ENCODE measurements at regions not wholly inside any gene's neighbourhood (a gene's known extent, or its start where the extent isn't known, plus 50 kb on each side); places are given as distances from the start of the nearest gene placed in this dataset.
A peak's percentile ranks its signal among the peaks of the same experiment; 100 is the strongest.

- intact Hi-C loops (cut with DNase I) = loop anchor here (5.0 kb wide), 1 partner anchor 158 kb away; no protein-coding TSS in a partner anchor
- Histone ChIP-seq H3K9me3 (no peaks in the 10 kb centered on the region), H3K4me1 (replicated peaks) (no peaks in the 10 kb centered on the region), H3K27ac (no peak overlapping the region), H3K36me3 (no peaks in the 10 kb centered on the region), H3K27me3 (replicated peaks; ENCODE audit: insufficient read depth) (no peaks in the 10 kb centered on the region), H3K4me3 (no peak overlapping the region)
- 93% methylated on average over 10 of the region's 10 CpGs for WGBS
- TF ChIP-seq POLR2AphosphoS5 (IDR thresholded peaks at IDR 0.05) (no peak), CTCF (IDR thresholded peaks at IDR 0.05) (no peak), POLR2A (IDR thresholded peaks at IDR 0.05) (no peak)
- no peak for DNase-seq (ENCODE audit: low spot score)
Measured at GRCh38 chr22:45104313-45104712, 59.4 kb upstream of the NUP50 start.

GRCh38 chr22:45105281-45105702 lies 58.4 kb upstream of the NUP50 start:
- WGBS = 24% methylated on average over 10 of the region's 10 CpGs
- no peaks in the 10 kb centered on the region for H3K9me3 ChIP-seq
- peak; percentile 74 for DNase-seq (ENCODE audit: low spot score)
- intact Hi-C loops (cut with DNase I) = no loop called here
- peak; percentile 86 for TF ChIP-seq POLR2AphosphoS5 (IDR thresholded peaks at IDR 0.05)
- no peak for TF ChIP-seq CTCF (IDR thresholded peaks at IDR 0.05)
- H3K4me1 ChIP-seq (replicated peaks) = no peaks in the 10 kb centered on the region
- peak overlapping the region in 1 of 2 donors; percentile 50 for H3K27ac ChIP-seq
- H3K27me3 ChIP-seq (replicated peaks; ENCODE audit: insufficient read depth) = no peaks in the 10 kb centered on the region
- no peaks in the 10 kb centered on the region for H3K36me3 ChIP-seq
- H3K4me3 ChIP-seq = no peak overlapping the region

DNA sequence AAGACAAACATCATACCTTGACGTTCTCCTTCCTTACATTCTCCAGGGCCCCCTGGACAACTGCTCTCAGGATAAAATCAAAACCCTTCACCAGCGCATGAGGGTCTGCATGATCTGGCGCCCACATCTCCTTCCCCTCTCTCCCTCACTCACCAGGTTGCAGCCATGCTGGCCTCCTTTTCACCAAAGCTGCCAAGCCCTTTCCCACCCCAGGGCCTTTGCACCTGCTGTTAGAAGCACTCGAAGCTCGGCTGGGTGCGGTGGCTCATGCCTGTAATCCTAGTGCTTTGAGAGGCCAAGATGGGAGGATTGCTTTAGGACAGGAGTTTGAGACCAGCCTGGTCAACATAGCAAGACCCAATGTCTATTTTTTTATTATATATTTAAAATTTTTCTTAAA lies 56.1 kb upstream of the NUP50 start:
- 91% methylated on average over 6 of the region's 6 CpGs for WGBS
- intact Hi-C loops (cut with DNase I) = no loop called here

GRCh38 chr22:45112136-45112879 lies 51.4 kb upstream of the NUP50 start:
- no peak overlapping the region for H3K4me3 ChIP-seq
- no peaks in the 10 kb centered on the region for H3K9me3 ChIP-seq
- no peaks in the 10 kb centered on the region for H3K4me1 ChIP-seq (replicated peaks)
- H3K27me3 ChIP-seq (replicated peaks; ENCODE audit: insufficient read depth) = no peaks in the 10 kb centered on the region
- 81% methylated on average over 5 of the region's 5 CpGs for WGBS
- intact Hi-C loops (cut with DNase I) = no loop called here
- DNase-seq (ENCODE audit: low spot score) = no peak
- H3K27ac ChIP-seq = no peak overlapping the region
- no peak for TF ChIP-seq CTCF (IDR thresholded peaks at IDR 0.05)
- no peak for TF ChIP-seq POLR2AphosphoS5 (IDR thresholded peaks at IDR 0.05)
- no peak for TF ChIP-seq POLR2A (IDR thresholded peaks at IDR 0.05)
- no peaks in the 10 kb centered on the region for H3K36me3 ChIP-seq

More for the DNA sequence above, 56.1 kb upstream of the NUP50 start:
- Histone ChIP-seq H3K4me1 (replicated peaks) (no peaks in the 10 kb centered on the region), H3K4me3 (no peak overlapping the region), H3K9me3 (no peaks in the 10 kb centered on the region), H3K27ac (no peak overlapping the region), H3K36me3 (no peaks in the 10 kb centered on the region), H3K27me3 (replicated peaks; ENCODE audit: insufficient read depth) (no peaks in the 10 kb centered on the region)
- no peak for DNase-seq (ENCODE audit: low spot score)
- TF ChIP-seq POLR2AphosphoS5 (IDR thresholded peaks at IDR 0.05) (no peak), POLR2A (IDR thresholded peaks at IDR 0.05) (no peak), CTCF (IDR thresholded peaks at IDR 0.05) (no peak)
